IMR-90 (cell line): ENCODE measurements at regions not wholly inside any gene's neighbourhood (a gene's known extent, or its start where the extent isn't known, plus 50 kb on each side); places are given as distances from the start of the nearest gene placed in this dataset.

Experiments used
- CEBPB ChIP-seq: IDR thresholded peaks from 2 replicates; pipeline ENCODE4 v1.6.1; 2012; ENCODE audit warnings: low read depth, low read length, improper control_type of control experiment
- CTCF ChIP-seq: conservative IDR thresholded peaks from 2 replicates; pipeline ENCODE4 v1.5.1; 2012; ENCODE audit warnings: mild to moderate bottlenecking, low read depth, low read length, improper control_type of control experiment
- POLR2A ChIP-seq: IDR thresholded peaks from 2 replicates; pipeline ENCODE4 v1.6.1; 2012; ENCODE audit warnings: mild to moderate bottlenecking, low read depth, low read length
- SMC3 ChIP-seq: fragments of 150-350 bp; IDR thresholded peaks from 2 replicates; pipeline ENCODE4 v1.6.1; 2016; ENCODE audit warnings: low read depth, mild to moderate bottlenecking, antibody characterized with exemption, low read length, moderate library complexity

- TF ChIP-seq CTCF (no peak), CEBPB (no peak), SMC3 (no peak), POLR2A (no peak)
These were observed 163.0 kb upstream of the TMCC3 start for GRCh38 chr12:94813314-94813713.
